GM12878 (cell line): ENCODE measurements at regions not wholly inside any gene's neighbourhood (a gene's known extent, or its start where the extent isn't known, plus 50 kb on each side); places are given as distances from the start of the nearest gene placed in this dataset.

Experiments used
- ATAC-seq: fragments of 200-7000 bp; cut with Tn5 transposase; 3 replicates; pipeline ENCODE4 v1.9.1; 2020; ENCODE audit warnings: mild to moderate bottlenecking, moderate library complexity
- BruUV-seq: library from RNA; stranded (reverse); fragments of 400-500 nt; replicated peaks from 2 replicates; lab custom pipeline; 2021; lab: Mats Ljungman, UMichigan
- CTCF ChIA-PET: fragments of 300-600 bp; sonication (Branson Sonifier 250); formaldehyde crosslinking; extraction: SDS; loops from one replicate; lab custom pipeline; 2021; ENCODE audit warnings: inconsistent platforms; lab: Yijun Ruan, JAX
- POLR2A ChIA-PET: fragments of 350-600 bp; formaldehyde crosslinking; extraction: SDS; loops from one replicate; lab custom pipeline; 2021; ENCODE audit warnings: inconsistent platforms; lab: Charles Lee
- RAD21 ChIA-PET: fragments of 300-600 bp; sonication (Branson Sonifier 250); formaldehyde crosslinking; loops from one replicate; lab custom pipeline; 2023; ENCODE audit warnings: antibody characterized with exemption; ENCODE audit not compliant: unreplicated experiment; lab: Charles Lee
- SMC1A ChIA-PET: fragments of 300-600 bp; sonication (Branson Sonifier 250); formaldehyde crosslinking; loops from one replicate; lab custom pipeline; 2023; ENCODE audit not compliant: unreplicated experiment, uncharacterized antibody; lab: Charles Lee
- DNase-seq: peaks from one replicate; pipeline ENCODE4 v3.0.0-alpha.2; 2011; ENCODE audit warnings: low read depth, low spot score
- FAIRE-seq: peaks from 3 replicates; lab custom pipeline; 2011; peaks lifted over from hg19 to GRCh38; lab: Jason Lieb, UNC
- H2AFZ ChIP-seq: 2 replicates; pipeline ENCODE4 v1.6.0; 2011; ENCODE audit warnings: low read depth, low read length, control low read depth; ENCODE audit not compliant: control insufficient read depth
- H3K27ac ChIP-seq: 2 replicates; pipeline ENCODE4 v1.5.1; 2011; ENCODE audit warnings: control low read depth; ENCODE audit not compliant: control insufficient read depth, insufficient read depth
- H3K27me3 ChIP-seq, 2 experiments: replicated peaks in 1 of 2; 2 replicates each; pipeline versions ENCODE4 v1.6.0 to v1.6.1; 2011; ENCODE audit warnings: low read length in 1 of 2; ENCODE audit not compliant: control insufficient read depth in 2 of 2, insufficient read depth in 2 of 2
- H3K36me3 ChIP-seq, 2 experiments: 2 replicates each; pipeline ENCODE4 v1.5.1; 2011; ENCODE audit warnings: low read length in 1 of 2; ENCODE audit not compliant: control insufficient read depth in 2 of 2, insufficient read depth in 2 of 2
- H3K4me1 ChIP-seq: 2 replicates; pipeline ENCODE4 v1.6.1; 2011; ENCODE audit warnings: mild to moderate bottlenecking, low read length, moderate library complexity, mixed read lengths; ENCODE audit not compliant: control insufficient read depth, insufficient read depth
- H3K4me2 ChIP-seq: 2 replicates; pipeline ENCODE4 v1.6.0; 2011; ENCODE audit warnings: control low read depth; ENCODE audit not compliant: control insufficient read depth, insufficient read depth
- H3K4me3 ChIP-seq: fragments of 200-600 bp; sonication (generic); 2 replicates; pipeline ENCODE4 v1.5.1; 2016
- H3K79me2 ChIP-seq: 2 replicates; pipeline ENCODE4 v1.6.0; 2011; ENCODE audit warnings: low read length; ENCODE audit not compliant: control insufficient read depth, insufficient read depth
- H3K9ac ChIP-seq: 2 replicates; pipeline ENCODE4 v1.8.0; 2011; ENCODE audit warnings: low read length, control low read depth, mixed read lengths; ENCODE audit not compliant: control insufficient read depth, insufficient read depth
- H3K9me3 ChIP-seq: replicated peaks from 3 replicates; pipeline ENCODE4 v1.5.1; 2011; ENCODE audit warnings: mild to moderate bottlenecking, low read length; ENCODE audit not compliant: control insufficient read depth, insufficient read depth
- H4K20me1 ChIP-seq: 2 replicates; pipeline ENCODE4 v1.6.0; 2011; ENCODE audit not compliant: control insufficient read depth, insufficient read depth
- BHLHE40 ChIP-seq, 2 experiments: fragments of 450-650 bp in 1 of 2; IDR thresholded peaks; 2 replicates each; pipeline ENCODE4 v1.6.1; 2011 to 2017; ENCODE audit warnings: low read depth in 2 of 2, borderline replicate concordance in 1 of 2, improper control_type of control experiment in 1 of 2, low read length in 1 of 2, mild to moderate bottlenecking in 1 of 2
- CBFB ChIP-seq: IDR thresholded peaks from 2 replicates; pipeline ENCODE4 v1.6.1; 2016; ENCODE audit warnings: antibody characterized with exemption, low read depth
- ELK1 ChIP-seq: IDR thresholded peaks from 2 replicates; pipeline ENCODE4 v1.6.1; 2012; ENCODE audit warnings: low read depth, low read length, improper control_type of control experiment
- IKZF2 ChIP-seq, 2 experiments: fragments of 450-650 bp; IDR thresholded peaks; 2 replicates each; pipeline ENCODE4 v1.6.1; 2017; ENCODE audit warnings: mild to moderate bottlenecking in 2 of 2, moderate library complexity in 2 of 2
- MTA3 ChIP-seq: IDR thresholded peaks from 2 replicates; pipeline ENCODE4 v1.6.1; 2012; ENCODE audit warnings: low read length, inconsistent platforms, borderline replicate concordance
- MYB ChIP-seq: fragments of 150-350 bp; IDR thresholded peaks from 2 replicates; pipeline ENCODE4 v1.6.1; 2014; ENCODE audit warnings: mild to moderate bottlenecking, low read depth, low read length, borderline replicate concordance
- NR2F1 ChIP-seq: fragments of 450-650 bp; conservative IDR thresholded peaks from 2 replicates; pipeline ENCODE4 v1.6.1; 2017; ENCODE audit warnings: mild to moderate bottlenecking
- NRF1 ChIP-seq: conservative IDR thresholded peaks from 2 replicates; pipeline ENCODE4 v1.6.1; 2011; ENCODE audit warnings: mild to moderate bottlenecking, low read depth, low read length, improper control_type of control experiment
- RELB ChIP-seq: fragments of 450-650 bp; IDR thresholded peaks from 2 replicates; pipeline ENCODE4 v1.6.1; 2017; ENCODE audit warnings: low read depth, mild to moderate bottlenecking, moderate library complexity
- SRF ChIP-seq, 2 experiments: IDR thresholded peaks; 2 replicates each; pipeline ENCODE4 v1.6.1; 2011; ENCODE audit warnings: low read depth in 2 of 2, low read length in 2 of 2, mild to moderate bottlenecking in 1 of 2, moderate library complexity in 1 of 2
- TCF3 ChIP-seq: IDR thresholded peaks from 2 replicates; pipeline ENCODE4 v1.6.1; 2012; ENCODE audit warnings: low read depth, mild to moderate bottlenecking, low read length, borderline replicate concordance; ENCODE audit not compliant: insufficient read depth
- ZBTB11 ChIP-seq: fragments of 450-650 bp; formaldehyde crosslinking; IDR thresholded peaks from 2 replicates; pipeline ENCODE4 v1.5.0; 2022; ENCODE audit warnings: mild to moderate bottlenecking, missing genetic modification characterization
- ZBTB33 ChIP-seq: fragments of 450-650 bp; IDR thresholded peaks from 2 replicates; pipeline ENCODE4 v1.6.1; 2017; ENCODE audit warnings: mild to moderate bottlenecking
- ZNF24 ChIP-seq: fragments of 450-650 bp; IDR thresholded peaks from 2 replicates; pipeline ENCODE4 v1.6.1; 2017; ENCODE audit warnings: antibody characterized with exemption, mild to moderate bottlenecking
- ZNF622 ChIP-seq: fragments of 450-650 bp; IDR thresholded peaks from 2 replicates; pipeline ENCODE4 v1.6.1; 2017; ENCODE audit warnings: mild to moderate bottlenecking, inconsistent platforms
- WGBS: methylation state at CpG from one replicate; pipeline ENCODE4 v1.1.6; 2016; ENCODE audit warnings: low lambda C conversion rate; ENCODE audit not compliant: insufficient replicate concordance, insufficient coverage; ENCODE audit errors: missing lambda C conversion rate; 5-methylcytosine and 5-hydroxymethylcytosine counted together
- in situ Hi-C: fragments of 300-500 bp; cut with MboI; formaldehyde crosslinking; loops from 9 replicates; pipeline ENCODE4 v1.14.3; 2018; ENCODE audit warnings: mixed read lengths
- intact Hi-C: fragments of 100-400 bp; cut with micrococcal nuclease; formaldehyde crosslinking; loops from one replicate; pipeline ENCODE4 v1.14.2; 2022; ENCODE audit not compliant: unreplicated experiment

- TF ChIP-seq IKZF2 (IDR thresholded peaks at IDR 0.05) = no peak
- TF ChIP-seq MYB = no peak
- no peak for TF ChIP-seq ZNF24
- no peak for TF ChIP-seq NR2F1
- no peak for TF ChIP-seq MTA3
- TF ChIP-seq TCF3 = no peak
These were observed 242.7 kb upstream of the SEMA3C start (continued) for GRCh38 chr7:81161451-81162075.

GRCh38 chr7:81159402-81159801 lies 240.6 kb upstream of the SEMA3C start:
- H3K27ac ChIP-seq = no peak overlapping the region
- no peaks in the 10 kb centered on the region for H3K4me1 ChIP-seq
- FAIRE-seq (no peak), ATAC-seq (no peak), DNase-seq (no peak)
- WGBS = 1% methylated on average over 2 of the region's 2 CpGs
- RAD21 ChIA-PET = no interaction called here
- in situ Hi-C loops (no loop called here), intact Hi-C loops (no loop called here)
- SMC1A ChIA-PET = no interaction called here
- no peaks in the 10 kb centered on the region for H3K36me3 ChIP-seq
- no peak overlapping the region for H3K4me3 ChIP-seq
- H3K79me2 ChIP-seq = no peaks in the 10 kb centered on the region
- CTCF ChIA-PET = interaction anchor here (1.4 kb wide), 1 partner anchor 16 kb away, joined by 3 read pairs; no protein-coding TSS in a partner anchor
- BruUV-seq = no TSS peak
- H3K9ac ChIP-seq = no peak overlapping the region
- H2AFZ ChIP-seq = no peak overlapping the region
- H3K4me2 ChIP-seq = no peak overlapping the region
- H4K20me1 ChIP-seq = no peaks in the 10 kb centered on the region
- no peaks in the 10 kb centered on the region for H3K9me3 ChIP-seq
- no peaks in the 10 kb centered on the region for H3K27me3 ChIP-seq
- POLR2A ChIA-PET = no interaction called here
- no peak for TF ChIP-seq NRF1
- TF ChIP-seq ZBTB33 = no peak
- no peak for TF ChIP-seq ELK1
- no peak for TF ChIP-seq SRF (IDR thresholded peaks at IDR 0.05; ENCODE audit: low read depth in 2 of 2, low read length in 2 of 2)
- TF ChIP-seq BHLHE40 (IDR thresholded peaks at IDR 0.05; ENCODE audit: borderline replicate concordance in 1 of 2, low read depth in 2 of 2, low read length in 1 of 2) = no peak
- TF ChIP-seq ZBTB11 = no peak
- no peak for TF ChIP-seq CBFB
- no peak for TF ChIP-seq RELB
- TF ChIP-seq ZNF622 = no peak
